GM13977 (cell line): ENCODE measurements at regions not wholly inside any gene's neighbourhood (a gene's known extent, or its start where the extent isn't known, plus 50 kb on each side); places are given as distances from the start of the nearest gene placed in this dataset.

ENCODE experiments used
- DNase-seq: peaks from one replicate; pipeline ENCODE4 v3.0.0; 2012; ENCODE audit warnings: low spot score
- in situ Hi-C: fragments of 300-500 bp; cut with MboI; formaldehyde crosslinking; loops from one replicate; pipeline ENCODE4 v1.12.0; 2022; ENCODE audit warnings: low sequenced_read_pairs, low pct_unique_long_range_greater_than_20kb, mixed read lengths, inconsistent platforms; ENCODE audit not compliant: unreplicated experiment
- TF ChIP-seq, protein P1 (sequence below): IDR thresholded peaks from 2 replicates; pipeline ENCODE4 v1.5.1; 2012; ENCODE audit warnings: mild to moderate bottlenecking, control low read depth; ENCODE audit not compliant: insufficient read depth; ENCODE audit errors: extremely low read depth, missing control alignments

DNA sequence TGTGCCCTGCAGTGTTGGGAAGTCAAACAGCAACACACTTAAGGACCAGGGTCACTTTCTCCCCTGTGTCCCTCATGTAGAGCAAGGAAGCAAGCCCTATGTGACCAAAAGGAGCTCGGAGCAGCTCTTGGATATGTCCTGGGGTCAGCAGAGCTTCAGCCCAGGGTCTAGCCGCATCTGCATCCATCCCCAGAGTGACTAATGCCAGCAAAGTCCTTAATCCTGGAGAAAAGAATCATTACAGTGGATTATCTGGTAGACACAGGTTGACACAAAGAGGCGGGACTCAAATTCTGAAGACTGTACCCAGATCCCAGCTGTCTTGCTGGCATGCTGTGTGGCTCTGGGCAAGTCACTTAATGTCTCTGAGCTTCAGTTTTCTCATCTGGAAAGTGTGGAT is 239.1 kb upstream of the PWP1 start:
- in situ Hi-C loops, result no loop called here
- TF ChIP-seq, protein P1, sequence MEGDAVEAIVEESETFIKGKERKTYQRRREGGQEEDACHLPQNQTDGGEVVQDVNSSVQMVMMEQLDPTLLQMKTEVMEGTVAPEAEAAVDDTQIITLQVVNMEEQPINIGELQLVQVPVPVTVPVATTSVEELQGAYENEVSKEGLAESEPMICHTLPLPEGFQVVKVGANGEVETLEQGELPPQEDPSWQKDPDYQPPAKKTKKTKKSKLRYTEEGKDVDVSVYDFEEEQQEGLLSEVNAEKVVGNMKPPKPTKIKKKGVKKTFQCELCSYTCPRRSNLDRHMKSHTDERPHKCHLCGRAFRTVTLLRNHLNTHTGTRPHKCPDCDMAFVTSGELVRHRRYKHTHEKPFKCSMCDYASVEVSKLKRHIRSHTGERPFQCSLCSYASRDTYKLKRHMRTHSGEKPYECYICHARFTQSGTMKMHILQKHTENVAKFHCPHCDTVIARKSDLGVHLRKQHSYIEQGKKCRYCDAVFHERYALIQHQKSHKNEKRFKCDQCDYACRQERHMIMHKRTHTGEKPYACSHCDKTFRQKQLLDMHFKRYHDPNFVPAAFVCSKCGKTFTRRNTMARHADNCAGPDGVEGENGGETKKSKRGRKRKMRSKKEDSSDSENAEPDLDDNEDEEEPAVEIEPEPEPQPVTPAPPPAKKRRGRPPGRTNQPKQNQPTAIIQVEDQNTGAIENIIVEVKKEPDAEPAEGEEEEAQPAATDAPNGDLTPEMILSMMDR, result no peak
- no peak for DNase-seq

DNA sequence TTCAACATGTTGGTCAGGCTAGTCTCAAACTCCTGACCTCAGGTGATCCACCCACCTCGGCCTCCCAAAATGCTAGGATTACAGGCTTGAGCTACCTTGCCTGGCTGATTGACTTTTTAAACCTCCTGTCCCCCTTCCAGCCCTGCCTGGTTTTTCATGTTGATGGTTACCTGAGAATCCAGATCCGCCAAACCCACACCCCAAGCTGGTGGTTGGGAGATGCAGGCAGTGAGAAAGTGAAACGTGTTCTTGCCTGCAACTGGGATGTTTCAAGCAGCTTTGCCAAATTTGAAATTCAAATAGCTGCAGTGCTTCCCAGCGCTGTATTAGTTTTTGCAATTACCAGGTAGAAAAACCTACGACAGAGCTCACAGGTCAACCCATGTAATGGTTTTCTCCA is 238.3 kb upstream of the PWP1 start:
- in situ Hi-C loops, result no loop called here
- DNase-seq, result no peak
- TF ChIP-seq, protein P1, result no peak

DNA sequence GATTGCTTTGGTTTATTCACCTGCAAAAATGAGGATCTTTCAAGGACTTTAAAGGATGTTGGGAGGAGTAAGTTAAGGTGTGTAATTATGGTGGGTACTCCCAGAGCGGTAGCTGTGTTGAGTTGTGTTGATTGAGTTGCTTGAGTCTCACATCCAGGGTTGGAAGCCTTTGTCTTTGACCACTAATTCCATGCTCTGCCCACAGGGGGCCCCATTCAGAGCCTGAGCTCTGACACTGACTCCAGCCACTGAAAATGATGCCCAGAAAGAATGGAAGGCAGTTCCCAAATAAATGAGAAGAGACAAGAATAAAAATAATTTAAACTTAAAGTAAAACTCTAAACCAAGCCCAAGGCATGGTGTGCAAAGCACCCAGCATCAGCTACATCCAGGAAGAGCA is 237.4 kb upstream of the PWP1 start:
- DNase-seq, result no peak
- in situ Hi-C loops, result no loop called here
- TF ChIP-seq, protein P1, result peak; percentile 45

DNA sequence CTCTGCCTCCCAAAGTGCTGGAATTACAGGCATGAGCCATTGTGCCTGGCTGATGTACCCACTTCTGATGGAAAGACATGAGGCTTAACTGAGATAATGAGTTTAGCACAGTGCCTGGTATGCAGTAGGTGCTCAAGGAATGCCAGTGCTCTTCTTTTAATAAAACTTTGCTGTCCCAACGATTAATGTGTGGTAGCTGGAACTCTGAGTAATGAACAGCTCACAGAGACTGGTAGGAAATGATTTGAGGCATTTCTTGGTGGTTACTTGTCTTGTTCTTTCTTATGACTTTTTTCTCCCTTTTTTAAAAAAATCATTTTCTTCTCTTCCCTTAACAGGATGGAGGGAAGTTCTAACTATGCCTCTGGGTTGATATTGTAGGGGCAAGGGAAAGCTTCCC is 235.7 kb upstream of the PWP1 start:
- TF ChIP-seq, protein P1, result no peak
- in situ Hi-C loops, result no loop called here
- no peak for DNase-seq

DNA sequence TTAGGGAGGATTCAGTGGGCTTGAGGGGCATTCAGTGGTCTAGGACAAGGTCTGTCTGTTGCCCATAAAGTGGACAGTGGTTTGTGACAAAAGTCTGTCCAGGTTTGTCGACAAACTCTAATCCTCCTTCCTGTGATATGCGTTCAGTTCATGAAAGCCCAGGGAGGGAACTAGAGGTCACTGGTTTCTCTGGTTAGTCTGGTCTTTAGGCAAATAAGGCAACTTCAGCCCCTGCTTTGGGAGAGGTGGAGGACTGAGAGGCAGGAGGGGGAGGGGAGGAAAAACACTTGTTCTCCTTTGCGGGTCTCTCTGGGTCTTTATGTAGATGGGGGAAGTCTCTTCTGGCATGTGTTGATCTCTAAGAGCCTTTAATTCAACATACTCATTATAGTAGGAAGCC is 235.1 kb upstream of the PWP1 start:
- TF ChIP-seq, protein P1, result no peak
- in situ Hi-C loops, result no loop called here
- DNase-seq, result no peak

DNA sequence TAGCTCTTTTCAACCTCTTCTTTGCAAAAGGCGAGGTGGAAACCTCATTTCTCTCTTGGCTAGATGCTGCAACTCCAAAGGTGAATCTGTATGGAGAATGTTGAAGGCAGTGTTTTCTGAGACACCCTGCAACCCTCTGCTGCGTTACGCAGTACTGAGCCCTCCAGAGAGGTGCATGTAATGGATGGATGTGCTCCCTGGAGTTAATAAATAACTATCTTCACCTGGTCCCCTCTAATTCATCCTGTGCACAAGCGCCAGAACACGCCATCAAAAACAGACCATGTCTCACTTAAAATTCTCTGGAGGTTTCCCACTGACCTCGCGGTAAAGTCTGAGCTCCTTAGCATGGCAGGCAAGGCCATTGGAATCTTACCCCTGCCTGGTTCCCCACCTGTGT is 234.4 kb upstream of the PWP1 start:
- in situ Hi-C loops, result no loop called here
- TF ChIP-seq, protein P1, result no peak

DNA sequence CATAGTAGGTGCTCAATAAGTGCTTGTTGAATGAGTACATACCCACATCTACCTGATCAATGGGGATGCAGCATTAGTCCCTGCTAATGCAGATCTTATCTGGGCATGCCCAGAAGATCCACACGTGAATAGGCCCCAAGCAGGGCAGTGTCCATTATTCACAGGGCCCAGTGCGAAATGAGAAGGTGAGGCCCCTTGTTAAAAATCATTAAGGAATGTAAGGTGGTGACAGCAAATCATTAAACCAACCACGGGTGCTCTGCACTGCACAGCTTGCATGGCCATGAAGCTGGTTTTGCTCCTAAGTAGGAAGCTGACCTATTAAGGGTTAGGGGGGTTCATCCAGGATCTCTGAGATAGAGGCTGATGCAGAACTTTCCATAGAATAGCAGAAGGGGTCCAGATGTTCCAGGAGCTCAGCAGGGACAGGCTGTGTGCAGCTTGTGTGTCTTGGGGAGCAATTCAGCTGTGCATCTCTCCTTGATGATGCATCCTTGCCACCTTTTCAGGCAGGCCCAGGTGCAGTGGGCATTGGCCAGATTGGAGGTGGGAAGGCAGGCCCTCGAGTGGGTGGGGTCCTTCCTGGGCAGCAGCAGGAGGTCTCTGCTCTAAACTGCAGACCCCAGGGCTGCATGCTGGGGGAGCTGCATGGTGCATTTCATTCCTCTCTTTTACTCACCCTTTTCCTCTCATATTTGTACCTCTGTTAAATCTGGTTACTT is 231.3 kb upstream of the PWP1 start:
- TF ChIP-seq, protein P1, result no peak
- in situ Hi-C loops, result no loop called here
- no peak for DNase-seq

More for the DNA sequence above, 234.4 kb upstream of the PWP1 start:
- DNase-seq, result no peak
